K562 (cell line): ENCODE measurements at regions not wholly inside any gene's neighbourhood (a gene's known extent, or its start where the extent isn't known, plus 50 kb on each side); places are given as distances from the start of the nearest gene placed in this dataset.

Experiments
- EZH2 ChIP-seq: IDR thresholded peaks from 2 replicates; pipeline ENCODE4 v1.6.1; 2012; ENCODE audit warnings: low read depth, mild to moderate bottlenecking, inconsistent platforms, low read length, borderline replicate concordance
- REST ChIP-seq, 2 experiments: fragments of 450-650 bp; formaldehyde crosslinking in 1 of 2; IDR thresholded peaks; 2 replicates each; pipeline versions ENCODE4 v1.4.0 to v1.6.1; 2014 to 2020; ENCODE audit warnings: mild to moderate bottlenecking in 2 of 2, borderline replicate concordance in 1 of 2, low read depth in 1 of 2
- ZNF384 ChIP-seq: IDR thresholded peaks from 2 replicates; pipeline ENCODE4 v1.6.1; 2012; ENCODE audit warnings: low read depth, low read length, improper control_type of control experiment

DNA sequence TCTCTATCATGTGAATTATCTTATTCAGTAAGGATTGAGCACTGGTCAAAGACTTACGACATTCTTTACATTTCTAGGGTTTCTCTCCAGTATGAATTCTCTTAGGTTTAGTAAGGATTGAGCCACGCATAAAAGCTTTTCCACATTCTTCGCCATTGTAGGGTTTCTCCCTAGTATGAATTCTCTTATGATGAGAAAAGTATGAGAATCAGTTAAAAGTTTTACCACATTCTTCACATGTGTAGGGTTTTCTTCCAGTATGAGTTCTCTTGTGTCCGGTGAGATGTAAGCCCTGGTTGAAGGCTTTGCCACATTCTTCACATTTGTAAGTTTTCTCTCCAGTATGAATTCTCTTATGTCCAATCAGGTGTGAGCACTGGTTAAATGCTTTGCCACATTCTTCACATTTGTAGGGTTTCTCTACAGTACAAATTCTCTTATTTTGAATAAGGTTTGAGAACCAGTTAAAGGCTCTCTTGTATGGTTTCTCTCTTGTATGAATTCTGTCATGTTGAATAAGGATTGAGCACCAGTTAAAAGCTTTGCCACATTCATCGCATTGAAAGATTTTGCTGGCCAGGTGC is 445.9 kb downstream of the ZNF479 start:
- TF ChIP-seq EZH2: no peak
- TF ChIP-seq REST (IDR thresholded peaks at IDR 0.05; ENCODE audit: borderline replicate concordance): no peak
- no peak for TF ChIP-seq REST (CRISPR knock-in tag; IDR thresholded peaks at IDR 0.05; ENCODE audit: low read depth)
- TF ChIP-seq ZNF384: no peak
